Putamen (tissue), 1 donor: ENCODE measurements at regions not wholly inside any gene's neighbourhood (a gene's known extent, or its start where the extent isn't known, plus 50 kb on each side); places are given as distances from the start of the nearest gene placed in this dataset.

Source experiments
- DNase-seq: peaks from one replicate; pipeline ENCODE4 v3.0.0-alpha.2; 2016; ENCODE audit warnings: low spot score

DNA sequence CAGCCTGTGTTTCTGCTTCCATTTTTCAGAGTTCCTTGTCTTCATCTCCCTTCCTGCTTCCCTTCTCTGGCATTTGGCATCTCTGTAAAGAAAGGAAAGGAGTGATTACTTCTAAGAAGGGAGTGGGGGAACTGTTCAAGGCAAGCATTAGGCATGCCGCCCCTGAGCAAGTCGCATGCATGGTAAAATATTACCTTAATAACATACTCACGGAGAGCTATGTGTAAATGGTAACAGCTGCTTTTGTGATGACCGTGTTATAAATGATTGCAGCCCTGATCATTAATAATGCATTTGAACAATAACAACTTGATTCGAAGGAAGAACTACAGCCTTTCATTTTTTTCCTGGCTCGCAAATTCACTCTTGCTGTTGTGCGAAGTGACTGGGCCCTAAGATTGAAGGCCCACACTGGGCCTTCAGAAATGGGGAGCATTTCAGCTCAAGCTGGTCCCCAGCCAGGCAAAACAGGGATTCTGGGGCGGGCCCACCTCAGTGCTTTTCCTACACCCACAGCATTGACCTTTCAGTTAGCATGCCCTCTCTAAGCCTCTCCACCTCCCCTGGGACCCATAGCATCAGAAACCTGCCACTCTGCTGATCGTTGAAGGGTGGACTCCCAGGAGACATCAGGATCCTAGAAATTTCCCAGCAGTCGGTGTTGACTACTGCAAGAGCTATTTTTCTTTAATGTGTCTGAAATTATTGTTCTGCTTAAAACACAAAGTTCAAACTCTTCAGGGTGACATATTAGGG, 263.0 kb upstream of the CADM1 start:
- DNase-seq: no peak

DNA sequence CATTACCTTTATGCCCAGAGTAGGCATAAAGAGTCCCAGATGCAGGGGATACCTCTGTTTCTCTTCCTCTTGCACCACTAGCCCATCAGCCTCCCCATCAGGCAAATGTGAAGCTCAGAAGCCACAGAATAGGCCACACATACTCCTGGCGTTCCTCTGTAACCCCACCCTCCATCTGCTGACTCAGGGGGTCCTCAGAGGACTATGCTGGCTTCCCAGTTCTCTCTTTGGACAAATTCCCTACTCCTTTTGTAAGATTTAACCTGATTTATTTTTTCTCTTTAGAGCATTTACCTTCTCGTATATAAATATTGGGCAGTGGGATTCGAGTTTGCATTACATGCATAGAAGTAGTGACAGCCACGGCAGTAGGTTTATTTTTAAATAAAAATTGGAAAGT, 262.3 kb upstream of the CADM1 start:
- no peak for DNase-seq

DNA sequence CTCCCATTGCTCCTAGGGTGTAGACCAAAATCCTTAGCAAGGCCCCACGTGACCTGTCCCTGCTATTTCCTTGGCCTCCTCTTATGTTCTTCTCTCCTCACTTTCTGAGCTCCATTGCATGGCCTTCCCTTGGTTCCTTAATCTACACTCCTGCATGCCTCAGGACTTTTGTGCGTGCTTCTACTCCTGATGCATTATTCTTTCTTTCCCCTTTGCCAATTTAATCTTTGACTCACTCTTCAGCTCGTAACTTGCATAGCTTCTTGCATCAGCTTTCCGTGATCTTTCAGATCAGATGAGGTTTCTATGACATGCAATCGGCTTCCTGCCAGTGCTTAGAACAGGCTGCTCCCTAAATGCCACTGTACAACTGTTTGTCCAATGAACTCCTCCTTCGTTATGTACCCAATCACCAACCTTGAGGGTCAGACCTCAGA, 261.6 kb upstream of the CADM1 start:
- no peak for DNase-seq

DNA sequence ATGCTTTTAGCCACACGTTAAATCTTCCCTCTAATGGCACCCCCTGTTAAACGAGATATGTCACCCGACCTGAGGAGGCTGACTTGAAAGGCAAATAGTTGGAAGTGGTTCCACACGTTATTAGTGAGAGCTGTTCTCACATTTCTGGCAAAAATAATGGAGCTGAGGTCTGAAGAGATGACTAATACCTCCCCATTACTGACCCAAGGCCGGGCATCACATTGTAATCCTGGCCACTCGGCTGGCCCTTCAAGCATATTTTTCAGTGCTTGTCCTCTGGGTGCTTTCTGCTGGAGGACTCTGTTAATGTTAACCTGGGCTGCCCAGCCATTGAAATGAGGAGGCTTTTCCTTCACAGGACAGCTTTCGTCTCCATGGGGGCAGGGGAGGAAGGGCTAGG, 260.0 kb upstream of the CADM1 start:
- DNase-seq: no peak

DNA sequence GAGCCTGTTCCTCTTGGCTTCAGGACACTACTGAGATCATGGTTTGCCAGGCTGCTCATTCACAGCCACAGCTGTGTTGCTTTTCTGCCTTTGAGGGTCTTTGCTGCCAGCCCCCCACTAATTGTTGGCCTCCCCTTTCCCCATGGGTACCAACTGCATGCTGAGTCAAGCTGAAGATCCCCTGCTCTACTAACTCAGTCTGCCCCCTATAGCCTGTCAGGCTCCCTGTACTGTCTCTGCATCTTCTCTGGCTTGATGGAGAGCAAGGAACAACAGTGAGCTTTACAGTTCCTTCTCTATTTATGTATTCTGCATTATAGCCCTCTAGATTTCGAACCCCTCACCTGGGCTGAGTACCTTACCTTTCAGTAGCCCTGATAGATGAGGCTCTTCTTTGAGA, 257.6 kb upstream of the CADM1 start:
- DNase-seq: no peak

DNA sequence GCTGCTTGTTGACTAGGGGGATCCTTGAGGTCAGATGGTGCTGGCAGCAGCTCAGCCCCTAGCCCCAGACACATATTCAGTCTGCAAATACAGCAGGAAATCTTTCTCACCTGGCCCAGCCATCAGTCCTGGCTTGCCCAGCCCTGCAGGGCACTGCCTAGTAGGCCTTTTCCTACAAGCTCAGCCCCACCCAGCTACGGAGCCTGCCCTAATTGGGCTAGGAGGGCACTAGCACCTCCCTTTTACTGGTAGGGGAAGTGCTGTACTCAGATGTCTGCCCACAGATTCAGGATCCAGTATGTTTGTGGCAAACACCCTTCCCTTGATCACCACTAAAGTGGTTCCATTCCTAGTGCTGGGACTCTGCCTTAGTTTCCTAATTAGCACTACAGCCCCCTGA, 257.1 kb upstream of the CADM1 start:
- DNase-seq: no peak

DNA sequence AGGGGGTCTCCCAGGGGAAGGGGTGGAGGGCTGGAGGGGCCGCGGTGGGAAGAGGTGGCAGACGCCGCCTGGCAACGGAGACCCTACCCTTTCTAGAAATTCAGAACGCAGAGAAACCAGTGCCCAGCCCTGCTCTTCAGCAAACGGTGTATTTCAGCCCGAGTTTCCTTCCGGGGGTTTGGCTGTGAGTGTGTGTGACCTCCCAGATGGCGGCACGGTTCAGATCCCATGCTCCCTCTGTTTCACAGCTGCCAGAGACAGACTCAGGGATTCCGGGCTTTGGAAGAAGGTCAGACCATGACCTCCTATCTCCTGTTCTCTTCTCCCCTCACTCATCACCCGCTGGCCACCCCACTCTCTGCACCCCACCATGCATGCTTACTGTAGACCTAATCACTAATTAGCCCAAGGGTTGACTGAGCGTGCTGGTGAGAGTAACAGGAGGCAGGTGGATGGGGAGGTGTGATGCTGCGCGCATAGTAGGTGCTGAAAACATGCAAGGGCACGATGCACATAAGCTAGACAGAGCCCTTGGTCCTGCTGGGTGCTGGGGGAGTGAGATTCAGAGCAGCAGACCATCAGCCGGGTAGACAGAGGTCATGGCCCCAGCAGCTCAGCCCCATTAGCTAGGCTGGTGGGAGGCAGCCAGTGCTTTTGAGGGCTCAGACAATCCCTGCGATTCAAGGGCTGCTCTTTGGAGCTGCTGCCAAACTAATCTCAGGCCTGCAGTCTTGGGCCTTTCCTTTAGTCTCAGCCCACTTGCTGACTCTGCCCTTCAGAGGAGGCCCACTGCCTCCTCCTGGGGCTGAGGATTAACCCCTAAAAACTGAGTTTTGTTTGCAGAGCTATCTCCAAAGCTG, 256.5 kb upstream of the CADM1 start:
- DNase-seq: no peak

DNA sequence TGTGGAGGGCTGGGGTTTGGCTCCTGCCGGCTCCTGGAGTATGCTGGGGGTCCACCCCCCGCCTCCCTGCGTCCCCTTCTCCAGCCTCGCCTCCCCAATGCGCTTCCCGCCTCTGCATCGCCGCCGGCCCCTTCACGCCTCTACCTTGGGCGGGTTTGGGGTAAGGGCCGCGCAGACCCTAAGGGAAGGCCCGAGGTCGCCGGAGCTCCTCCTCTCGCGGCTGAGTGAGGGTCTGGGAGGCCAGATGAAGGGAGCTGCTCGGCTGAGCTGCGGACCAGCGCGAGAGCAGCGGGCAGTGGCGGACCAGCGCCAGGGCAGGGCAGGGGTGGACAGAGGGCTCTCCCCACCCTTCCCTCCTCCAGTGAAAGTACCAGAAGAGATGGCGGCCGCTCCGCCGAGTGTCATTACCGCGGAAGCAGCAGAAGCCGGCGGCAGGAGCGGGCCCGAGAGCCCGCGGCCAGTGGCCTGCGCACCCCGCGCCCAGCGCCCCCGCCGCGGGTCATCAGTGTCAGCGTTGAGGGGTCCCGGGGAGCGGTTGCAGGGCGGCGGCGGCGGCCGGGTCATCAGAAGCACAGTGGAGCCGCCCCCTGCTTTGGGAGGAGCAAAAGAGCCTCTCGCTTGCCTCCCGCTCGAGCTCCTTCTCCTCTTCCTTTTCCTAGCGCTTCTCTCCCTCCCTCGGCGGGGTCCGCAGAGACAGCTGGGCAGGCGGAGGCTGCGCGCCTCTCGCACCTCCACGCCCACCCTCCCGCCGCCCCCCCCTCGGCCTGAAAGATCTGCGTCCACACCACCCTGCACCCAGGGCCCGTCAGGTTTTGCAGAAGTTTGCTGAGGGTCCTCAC, 255.6 kb upstream of the CADM1 start:
- DNase-seq: no peak

DNA sequence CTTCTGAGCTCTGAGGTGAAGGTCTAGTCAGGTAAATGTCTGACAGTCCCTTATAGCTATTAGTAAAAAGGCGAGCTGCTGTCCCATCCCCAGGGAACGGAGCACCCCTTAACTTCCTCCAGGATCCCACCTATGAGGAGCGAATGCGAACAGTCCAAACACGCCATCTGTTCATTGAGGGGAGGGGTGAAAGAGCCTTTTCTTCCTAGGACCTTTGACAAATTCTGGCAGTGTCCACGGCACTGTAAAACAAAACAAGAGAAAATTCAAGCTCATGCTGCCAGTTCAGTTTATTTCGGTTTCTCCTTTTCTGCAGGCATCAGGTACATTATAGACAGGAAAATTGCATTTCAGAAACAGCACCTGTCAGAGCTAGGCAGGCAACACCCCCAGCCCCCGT, 253.8 kb upstream of the CADM1 start:
- DNase-seq: no peak

DNA sequence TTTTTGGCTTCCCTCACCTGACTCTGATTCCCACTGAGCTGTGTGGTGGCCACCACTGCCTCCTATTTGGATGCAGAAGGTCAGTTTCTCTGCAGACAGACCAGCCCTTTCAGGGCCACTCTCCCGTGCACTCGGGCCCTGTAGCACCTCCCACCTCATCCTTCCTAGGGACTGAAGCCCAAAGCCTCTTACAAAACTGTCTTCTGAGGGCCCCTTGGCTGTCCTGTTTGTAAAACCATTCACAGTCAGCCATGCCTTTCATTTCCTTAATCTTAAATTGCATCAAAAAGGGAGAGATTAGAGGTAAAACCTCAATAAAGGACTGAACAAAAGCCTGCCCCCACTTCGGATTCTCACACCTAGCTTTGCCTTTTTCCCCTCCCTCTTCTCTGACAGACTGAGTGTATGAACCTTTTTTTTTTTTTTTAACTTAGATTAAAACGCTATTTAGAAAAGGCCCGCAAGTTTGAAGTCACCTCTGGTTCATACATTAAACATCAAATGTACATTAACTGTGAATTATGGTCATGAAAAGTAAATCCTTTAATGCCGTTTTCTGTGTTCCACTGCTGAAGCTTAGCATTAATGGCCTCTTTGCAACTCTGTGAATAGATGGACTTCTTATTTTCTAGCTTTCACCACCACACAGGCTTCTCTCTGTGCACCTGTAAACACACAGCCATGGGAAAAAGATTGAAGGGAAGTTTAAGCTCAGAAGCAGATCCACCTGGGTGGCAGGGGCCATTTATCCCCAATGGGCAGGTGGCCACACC, 247.2 kb upstream of the CADM1 start:
- no peak for DNase-seq

DNA sequence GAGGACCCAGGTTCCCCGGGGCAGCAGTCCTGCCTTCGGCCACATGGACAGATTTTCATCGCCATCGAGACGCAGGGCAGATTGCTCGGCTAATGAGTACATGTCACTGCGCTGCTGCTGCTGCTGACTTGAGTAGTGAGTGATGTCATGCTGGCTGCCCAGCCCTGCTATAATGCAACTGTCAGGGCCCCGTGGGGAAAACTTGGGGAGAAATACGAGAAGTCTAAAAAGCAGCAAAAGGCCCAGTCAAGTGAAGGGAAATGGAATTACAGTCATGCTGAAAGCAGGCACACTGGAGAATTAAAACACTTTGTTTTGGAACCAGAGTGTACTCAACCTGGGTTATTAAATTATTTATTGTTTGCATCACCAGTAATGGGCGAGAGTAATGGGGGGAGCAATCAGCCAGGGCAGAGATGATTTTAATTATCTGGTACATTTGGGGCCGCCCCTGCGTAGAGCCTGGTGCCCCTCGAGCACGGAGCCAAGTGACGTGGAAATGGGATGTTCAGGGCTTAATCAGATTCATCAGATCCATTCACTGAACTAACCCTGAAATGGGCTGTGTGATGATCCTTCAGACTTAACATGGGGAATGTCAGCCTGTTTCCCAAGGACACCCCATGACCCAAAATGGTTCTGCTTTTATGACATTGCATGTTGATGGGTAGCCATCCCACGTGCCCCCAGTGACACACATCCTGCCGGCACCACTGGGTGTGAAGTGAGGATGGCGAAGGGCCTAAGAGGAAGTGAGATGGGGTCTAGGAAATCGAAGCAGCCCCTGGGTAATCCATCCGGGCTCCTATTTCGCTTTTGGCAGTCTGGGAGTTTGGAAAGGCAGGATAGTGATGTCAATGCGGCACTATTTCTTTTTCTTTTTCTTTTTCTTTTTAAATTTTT, 241.6 kb upstream of the CADM1 start:
- DNase-seq: no peak

DNA sequence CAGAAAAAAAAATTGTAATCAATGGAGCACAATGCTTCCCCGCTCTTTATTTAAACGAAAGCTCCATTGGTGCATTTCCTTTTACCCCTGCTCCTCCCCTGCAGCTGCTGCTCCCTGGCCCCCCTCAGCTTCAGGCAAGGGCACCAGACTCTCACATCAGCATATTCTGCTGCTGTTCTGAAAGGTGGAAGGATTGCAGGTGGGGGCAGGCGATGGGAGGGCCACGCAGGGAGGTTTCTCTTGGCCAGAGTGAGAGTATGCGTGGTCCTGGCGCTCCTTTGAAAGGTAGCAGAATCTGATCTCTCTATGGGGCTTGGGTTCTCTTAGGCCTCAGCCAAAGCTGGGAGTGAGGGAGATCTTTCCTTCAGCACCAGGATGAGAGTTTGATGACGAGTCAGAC, 240.9 kb upstream of the CADM1 start:
- DNase-seq: no peak

DNA sequence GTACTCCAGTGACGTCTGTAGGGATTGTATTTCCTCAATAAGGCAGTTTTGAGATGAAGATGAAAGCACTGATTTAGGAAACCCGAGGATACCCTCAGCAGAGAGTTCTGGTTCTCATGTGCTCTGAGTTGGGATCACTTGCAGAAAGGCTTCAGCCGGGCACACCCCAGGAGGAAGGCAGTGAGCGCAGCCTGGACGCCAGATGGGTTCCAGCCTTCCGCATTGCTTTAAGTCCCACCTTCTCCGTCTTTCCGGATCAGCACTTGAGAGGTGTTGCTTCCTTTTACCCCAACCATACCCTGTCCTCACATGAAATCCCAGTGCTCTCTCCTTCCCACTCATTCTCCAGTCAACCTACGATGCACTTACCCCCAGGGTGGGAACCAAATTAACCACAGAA, 239.5 kb upstream of the CADM1 start:
- DNase-seq: no peak

DNA sequence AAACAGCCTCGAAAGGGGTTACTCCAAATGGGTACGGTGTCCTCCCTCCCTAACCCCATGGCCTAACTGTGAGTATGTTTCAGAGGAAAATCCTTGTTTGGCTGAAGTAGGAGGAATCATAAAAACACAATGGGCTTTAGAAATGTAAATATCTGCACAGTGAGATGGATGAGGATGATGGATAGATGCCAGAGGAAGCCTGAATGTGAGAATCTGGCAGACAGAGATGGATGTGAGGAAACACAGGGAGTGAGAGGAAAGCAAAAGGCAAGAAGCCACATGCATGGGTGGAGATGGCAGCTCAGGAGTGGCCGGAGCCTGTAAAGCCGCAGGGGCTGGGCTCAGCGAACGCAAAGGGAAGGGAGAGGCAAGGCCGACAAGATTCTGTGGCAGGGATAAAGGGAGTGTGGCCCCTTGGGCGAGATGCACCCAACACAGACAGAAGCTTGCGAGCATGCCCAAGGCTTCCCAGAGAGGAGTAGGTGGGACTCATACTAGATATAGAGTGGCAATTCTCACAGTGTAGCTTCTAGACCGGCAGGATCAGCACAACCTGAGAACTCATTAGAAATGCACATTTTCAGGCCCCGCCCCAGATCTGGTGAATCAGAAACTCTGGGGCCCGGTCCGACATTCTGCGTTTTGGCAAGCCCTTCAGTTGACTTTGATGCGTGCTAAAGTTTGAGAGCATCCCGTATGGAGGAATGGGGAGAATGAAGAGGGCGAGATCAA, 237.3 kb upstream of the CADM1 start:
- DNase-seq: no peak

DNA sequence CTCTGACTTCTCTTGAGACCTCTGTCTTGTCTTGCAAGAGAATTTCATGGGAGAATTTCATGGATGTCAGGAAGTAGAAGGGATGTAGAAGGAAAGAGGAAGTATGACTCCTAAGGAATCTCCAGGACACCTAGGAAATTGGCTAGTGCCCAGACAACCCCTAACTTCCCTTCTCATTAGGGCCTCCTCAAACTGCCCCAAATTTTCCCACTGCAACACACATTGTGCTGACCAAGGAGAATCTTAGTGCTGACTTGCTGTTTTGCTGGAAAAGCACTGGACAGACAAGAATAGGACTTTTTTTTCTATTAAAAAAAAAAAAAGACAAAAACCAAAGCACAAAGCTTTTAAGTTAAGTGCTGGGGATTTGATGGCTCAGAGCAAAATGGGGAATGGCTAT, 236.1 kb upstream of the CADM1 start:
- no peak for DNase-seq

DNA sequence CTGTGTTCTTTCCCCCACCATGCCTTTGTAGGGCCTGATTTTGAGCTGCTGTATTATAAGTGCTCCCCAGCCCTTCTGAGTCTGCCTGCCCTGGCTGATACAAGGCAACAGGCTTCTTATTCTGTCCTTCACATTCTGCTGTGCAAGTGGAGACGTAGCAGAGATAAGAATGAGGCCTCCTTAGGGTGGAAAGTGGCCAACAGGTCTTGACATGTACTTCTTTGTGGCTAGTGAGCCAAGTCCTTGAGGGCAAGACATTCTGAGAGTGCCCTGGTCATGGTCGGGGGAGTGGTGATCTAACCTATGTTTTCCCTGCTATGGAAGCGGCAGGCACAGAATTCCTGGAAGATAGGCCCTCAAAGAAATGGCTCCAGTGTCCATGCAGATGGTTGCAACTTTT, 235.7 kb upstream of the CADM1 start:
- no peak for DNase-seq

DNA sequence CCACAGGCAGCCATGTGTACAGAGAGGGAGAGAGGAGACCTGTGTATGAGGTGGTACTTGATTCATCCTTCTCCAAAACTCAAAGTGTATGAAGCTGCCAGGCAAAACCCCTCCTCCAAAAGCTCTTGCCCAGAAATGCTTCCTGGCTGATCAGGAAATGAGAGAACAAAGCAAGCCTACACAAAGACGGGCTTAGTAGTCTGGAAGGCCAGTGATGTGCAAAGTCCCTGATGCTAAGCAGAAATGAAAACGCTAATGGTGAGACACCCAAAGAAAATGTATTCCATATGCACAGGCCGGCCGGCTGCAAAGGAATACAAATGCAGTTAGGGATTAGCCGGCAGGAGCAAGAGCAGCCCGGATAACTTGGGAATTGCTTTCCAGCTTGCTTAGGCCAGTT, 234.9 kb upstream of the CADM1 start:
- DNase-seq: no peak

DNA sequence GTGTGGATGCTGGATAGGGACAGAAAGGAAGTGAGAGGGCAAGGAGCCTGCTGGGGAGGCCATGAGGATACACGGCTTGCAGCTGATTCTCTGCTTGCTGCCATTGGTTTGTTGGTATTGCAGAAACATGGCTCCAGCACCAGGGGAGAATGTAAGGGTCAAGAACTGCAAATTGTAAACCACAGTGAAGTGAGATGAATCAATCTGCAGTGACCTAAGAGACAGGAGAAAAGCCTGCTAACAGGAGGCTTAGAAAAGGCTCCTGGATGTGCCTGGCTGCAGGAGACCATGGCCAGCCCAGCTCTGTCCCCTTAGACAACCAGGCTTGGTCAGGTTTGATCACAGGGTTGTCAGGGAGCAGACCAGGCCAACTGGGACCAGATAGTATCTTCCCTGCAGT, 233.7 kb upstream of the CADM1 start:
- DNase-seq: no peak

DNA sequence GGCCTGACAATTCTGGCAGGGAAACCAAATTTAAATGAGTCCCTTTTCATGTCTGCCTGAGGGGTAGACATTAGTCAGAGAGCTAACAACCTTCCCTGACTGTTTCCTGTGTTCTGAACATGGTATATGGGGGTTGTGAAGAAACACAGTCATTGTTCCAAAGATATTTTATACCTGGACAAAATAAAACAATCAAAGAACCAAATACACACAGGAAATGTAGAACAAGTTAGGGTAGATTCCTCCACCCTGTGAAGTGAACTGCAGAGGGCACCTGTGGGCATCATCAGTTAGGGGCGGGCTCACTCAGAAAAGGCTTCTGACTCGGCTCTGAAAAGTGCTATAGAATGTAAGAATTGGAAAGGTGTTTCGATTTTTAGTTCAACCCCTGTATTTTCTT, 231.9 kb upstream of the CADM1 start:
- no peak for DNase-seq

DNA sequence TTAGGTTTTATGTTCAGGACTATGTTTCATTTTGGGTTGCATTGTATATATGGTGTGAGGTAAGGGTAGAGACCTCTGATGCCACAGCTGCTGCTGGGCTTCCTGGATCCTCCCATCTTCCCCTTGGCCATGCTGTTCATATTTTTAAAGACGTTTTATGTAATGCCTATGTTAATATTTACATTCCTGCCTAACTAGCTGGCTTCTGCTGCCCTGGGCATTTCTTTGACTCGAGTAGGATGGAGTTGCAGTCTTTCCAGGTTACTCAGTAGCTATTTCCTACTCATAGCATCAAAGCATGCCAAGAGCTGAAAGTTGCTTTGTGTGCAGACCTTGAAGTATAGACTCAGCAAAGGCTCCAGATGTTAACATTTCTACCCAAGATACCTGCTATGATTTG, 220.5 kb upstream of the CADM1 start:
- no peak for DNase-seq
